H54 (cell line): ENCODE measurements at regions not wholly inside any gene's neighbourhood (a gene's known extent, or its start where the extent isn't known, plus 50 kb on each side); places are given as distances from the start of the nearest gene placed in this dataset.

Experiments
- DNase-seq: peaks from one replicate; pipeline ENCODE4 v3.0.0; 2011; ENCODE audit warnings: low spot score, mixed read lengths; ENCODE audit not compliant: insufficient read length
- FAIRE-seq: peaks from 3 replicates; lab custom pipeline; 2011; peaks lifted over from hg19 to GRCh38; lab: Jason Lieb, UNC
- POLR2A ChIP-seq: IDR thresholded peaks from 2 replicates; pipeline ENCODE4 v1.6.1; 2011; ENCODE audit warnings: low read depth, mild to moderate bottlenecking, low read length

DNA sequence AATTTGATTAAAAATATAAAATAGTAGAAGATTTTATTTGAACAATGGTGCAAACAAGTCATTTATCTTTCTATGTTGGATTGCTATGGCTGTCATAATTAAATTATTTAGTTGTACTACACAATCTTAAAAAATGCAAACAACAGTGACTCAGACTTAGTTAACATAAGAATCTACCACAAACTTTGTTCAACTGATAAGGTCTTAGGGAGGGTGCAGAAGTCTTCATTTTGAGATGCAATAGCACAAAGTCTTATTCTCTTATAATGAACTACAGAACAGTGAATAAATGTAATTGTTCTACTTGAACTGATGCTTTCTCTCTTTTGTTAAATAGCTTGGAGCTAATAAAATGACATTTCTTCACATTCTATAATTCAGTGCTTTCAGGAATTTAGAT lies 482.8 kb upstream of the NAALADL2 start:
- FAIRE-seq, result no peak
- no peak for TF ChIP-seq POLR2A
- no peak for DNase-seq

DNA sequence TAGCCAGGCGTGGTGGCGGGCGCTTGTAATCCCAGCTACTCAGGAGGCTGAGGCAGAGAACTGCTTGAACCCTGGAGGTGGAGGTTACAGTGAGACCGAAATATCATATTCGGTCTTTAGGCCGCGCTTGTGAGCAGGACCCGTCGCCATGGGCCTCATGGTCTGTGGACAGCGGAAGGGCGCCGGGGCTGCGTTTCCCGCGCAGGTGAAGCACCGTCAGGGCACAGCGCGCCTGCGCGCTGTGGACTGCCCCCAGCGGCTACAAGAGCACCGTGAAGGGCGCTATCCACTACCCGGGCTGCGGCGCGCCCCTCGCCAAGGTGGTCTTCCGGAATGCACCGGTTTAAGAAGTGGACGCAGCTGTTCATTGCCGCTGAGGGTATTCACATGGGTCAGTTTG lies 482.0 kb upstream of the NAALADL2 start:
- FAIRE-seq, result no peak

DNA sequence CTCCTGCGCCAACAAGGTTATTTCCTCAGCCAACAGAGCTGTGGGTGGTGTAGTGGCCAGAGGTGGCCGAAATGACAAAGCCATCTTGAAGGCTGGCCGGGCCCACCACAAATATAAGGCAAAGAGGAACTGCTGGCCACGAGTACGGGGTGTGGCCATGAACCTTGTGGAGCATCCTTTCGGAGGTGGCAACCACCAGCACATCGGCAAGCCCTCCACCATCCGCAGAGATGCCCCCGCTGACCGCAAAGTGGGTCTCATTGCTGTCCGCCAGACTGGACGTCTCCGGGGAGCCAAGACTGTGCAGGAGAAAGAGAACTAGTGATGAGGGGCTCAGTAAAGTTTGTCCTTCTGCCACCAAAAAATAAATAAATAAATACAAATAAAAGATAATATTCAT lies 481.4 kb upstream of the NAALADL2 start:
- TF ChIP-seq POLR2A, result no peak
- DNase-seq (no peak), FAIRE-seq (no peak)

More for the DNA sequence above, 482.0 kb upstream of the NAALADL2 start:
- TF ChIP-seq POLR2A, result no peak
- DNase-seq, result no peak

DNA sequence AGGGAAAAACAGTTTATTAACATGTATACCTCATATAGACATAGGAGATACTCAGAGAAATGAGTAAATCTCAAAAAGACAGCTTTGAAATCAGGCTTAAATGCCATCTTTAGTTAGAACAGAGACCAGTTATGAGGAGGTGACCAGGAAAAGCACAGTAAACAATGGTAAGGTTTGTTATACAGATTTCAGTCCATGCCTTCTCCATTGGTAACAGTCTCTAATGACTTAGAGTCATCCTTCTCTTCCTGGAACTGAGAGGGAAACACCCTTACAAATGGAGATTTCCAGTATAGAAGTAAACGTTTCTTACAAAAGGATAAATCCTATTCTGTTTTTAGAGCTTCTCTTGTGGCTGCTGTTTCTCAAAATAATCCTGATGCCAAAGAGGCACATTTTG lies 476.3 kb upstream of the NAALADL2 start:
- FAIRE-seq (no peak), DNase-seq (no peak)
- no peak for TF ChIP-seq POLR2A

DNA sequence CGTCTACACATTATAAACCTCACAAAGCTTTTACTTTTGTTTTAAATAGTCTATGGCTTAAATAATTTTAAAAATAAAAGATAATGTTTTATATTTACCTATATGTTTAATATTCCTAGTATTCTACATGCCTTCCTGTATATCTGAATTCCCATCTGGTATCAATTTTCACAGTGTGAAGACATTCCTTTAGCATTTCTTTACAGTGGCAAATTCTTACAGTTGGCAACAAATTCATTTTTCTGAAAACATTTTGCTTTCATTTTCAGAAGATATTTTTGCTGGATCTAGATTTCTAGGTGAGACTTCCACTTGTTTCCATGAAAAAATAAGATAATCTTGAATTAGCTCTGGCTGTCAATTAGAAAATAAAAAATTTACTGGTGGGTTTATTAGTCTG lies 471.4 kb upstream of the NAALADL2 start:
- DNase-seq (no peak), FAIRE-seq (no peak)
- no peak for TF ChIP-seq POLR2A

DNA sequence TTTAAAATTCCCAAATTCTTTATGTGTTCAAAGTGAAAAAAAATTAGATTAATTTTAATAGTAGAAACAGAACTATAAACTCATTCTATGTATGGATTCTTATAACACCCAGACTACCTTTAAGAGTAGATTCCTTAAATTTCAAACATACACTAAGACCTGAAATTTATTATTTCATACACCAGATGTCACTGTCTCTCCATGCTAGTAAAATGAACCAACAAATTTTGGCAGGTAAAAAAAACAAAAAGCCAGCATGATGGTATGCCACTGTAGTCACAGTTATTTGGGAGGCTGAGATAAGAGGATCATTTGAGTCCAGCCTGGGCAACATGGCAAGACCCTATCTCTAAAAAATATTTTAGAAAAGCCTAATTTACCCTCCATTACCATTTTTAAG lies 461.3 kb upstream of the NAALADL2 start:
- FAIRE-seq, result no peak
- TF ChIP-seq POLR2A, result no peak
- no peak for DNase-seq

DNA sequence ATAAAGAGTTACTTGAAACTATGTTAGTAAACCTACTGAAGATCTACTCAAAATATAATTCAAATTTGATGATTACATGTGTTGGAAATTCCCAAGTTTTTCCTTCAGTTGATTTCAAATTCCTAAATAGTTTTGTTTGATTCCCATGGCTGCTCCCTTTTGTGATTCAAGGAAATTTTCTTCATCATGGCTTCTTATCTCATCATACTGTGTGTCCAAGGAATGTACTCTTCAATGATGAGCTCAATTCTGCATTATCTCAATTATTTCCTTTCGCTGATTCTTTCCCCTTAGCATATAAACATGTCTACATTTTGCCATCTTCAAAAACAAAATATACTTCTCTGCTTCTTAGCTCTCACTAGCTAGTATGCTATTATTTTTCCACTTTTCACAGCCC lies 460.4 kb upstream of the NAALADL2 start:
- no peak for DNase-seq
- FAIRE-seq, result no peak
- no peak for TF ChIP-seq POLR2A

DNA sequence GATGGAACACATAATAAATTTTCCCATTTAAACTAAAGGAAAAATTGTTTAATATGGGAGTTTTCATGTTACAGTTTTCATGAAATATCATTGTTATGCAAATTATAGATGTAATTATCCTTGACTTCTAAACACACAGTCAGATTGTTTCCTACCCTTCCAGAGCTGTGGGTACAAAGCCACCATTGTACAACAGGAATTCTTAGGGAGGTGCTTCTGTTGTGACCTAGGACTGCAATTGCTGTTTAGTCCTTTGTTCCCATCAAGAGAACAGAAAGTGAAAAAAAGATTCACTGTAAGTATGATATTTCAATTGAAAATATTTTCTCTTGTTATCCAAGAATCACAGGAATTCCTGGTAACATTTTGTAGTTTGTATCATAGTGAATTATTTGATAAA lies 455.3 kb upstream of the NAALADL2 start:
- no peak for TF ChIP-seq POLR2A
- no peak for DNase-seq
- no peak for FAIRE-seq

DNA sequence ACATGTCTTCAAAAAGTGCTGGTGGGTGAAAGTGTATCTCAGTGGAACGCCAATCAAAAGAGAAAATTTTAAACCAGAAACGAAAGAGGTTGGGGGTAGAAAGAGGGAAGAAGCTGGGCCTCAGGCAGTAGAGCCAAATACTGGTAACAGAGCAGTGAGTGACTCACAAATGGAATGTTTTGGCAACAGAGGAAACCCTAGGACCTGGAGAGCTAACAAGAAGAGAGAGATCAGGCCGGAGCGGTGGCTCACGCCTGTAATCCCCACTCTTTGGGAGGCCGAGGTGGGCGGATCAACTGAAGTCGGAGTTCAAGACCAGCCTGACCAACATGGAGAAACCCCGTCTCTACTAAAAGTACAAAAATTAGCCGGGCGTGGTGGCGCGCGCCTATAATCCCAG lies 450.8 kb upstream of the NAALADL2 start:
- DNase-seq (no peak), FAIRE-seq (no peak)
- TF ChIP-seq POLR2A, result no peak

DNA sequence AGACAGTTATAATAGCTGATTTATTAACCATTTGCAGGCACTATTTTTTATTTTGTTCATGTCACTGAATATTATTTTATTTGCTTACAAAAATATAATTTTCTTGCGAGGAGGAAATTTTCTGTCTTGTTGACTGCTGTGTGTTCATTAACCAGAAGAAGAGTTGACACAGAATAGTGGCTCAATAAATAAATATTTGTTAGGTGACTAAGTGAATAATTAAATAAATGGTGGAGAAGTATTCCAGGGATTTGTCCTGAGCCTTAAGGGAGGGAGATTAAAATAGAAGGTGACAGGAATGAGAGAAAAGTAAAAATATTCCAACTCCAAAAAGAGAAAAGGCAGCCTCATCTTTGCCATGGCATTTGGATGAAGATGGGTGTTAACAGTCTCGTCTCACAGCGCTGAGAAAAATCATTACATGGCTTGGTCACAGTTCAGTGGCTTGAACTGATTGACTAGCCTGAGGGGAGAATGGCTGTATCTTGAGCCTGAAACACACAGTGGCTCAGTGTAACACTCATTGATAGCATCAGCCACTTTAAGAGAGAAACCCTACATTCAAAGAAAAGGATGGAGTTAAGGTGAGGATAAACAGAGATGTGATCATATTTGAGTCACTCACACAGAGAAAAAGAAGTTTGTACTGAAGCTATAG lies 449.9 kb upstream of the NAALADL2 start:
- DNase-seq (no peak), FAIRE-seq (no peak)
- TF ChIP-seq POLR2A, result no peak

DNA sequence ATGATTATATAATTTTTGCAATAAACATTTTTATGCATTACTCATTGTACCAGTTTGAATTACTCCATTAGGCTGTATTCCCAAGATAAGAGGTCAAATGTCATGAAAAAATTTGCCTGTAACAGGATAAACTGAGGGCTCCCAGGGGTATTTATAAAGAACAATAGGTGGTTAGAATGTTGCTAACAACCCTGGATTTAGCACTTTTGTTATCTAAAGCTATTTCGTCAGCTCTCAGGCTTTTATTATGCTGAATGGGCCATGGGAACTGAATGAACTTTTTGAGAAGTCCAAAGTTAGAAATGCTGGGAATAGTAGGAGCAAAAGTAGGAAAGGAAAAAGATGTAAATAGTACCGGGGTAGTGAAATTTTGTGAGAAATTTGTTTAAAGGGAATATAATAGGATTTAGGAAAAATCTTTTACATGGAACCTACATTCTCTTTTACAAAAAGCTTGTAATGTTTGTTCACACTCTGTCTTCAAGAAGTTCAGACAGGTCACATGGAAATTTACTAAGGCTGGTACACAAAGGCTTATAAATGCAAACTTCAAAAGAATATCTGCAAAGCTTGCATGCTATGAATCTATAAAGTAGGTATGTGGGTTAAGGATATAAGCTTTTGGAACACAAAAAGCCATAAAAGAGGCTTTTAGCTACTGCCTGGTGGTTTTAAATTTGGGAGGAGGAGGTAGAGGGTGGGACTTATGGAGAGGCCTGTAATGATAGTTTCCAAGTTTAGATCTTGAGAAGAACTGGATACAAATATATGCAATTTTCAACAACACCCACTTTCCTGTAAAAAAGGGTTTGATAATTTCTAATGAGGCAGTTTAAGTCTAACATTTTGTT lies 445.8 kb upstream of the NAALADL2 start:
- no peak for TF ChIP-seq POLR2A
- FAIRE-seq (no peak), DNase-seq (no peak)

DNA sequence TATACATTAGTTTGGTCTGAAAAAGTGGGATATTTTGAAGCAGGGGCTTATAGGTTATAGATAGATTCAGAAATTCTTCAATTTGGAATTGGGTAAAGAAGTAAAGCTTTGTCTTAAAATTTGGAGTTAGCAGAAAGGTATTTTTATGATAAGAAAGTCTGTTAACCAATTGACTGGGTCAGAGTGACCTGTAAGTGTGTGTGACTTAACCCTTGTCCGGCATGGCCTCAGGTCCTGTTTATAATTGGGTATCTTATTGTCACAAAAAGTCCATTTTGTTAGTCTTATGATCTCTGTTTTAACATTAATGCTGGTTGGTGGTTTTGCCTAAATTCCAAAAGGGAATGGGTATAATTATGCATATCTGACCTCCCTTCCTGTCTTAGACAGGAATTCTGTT lies 444.2 kb upstream of the NAALADL2 start:
- no peak for TF ChIP-seq POLR2A
- no peak for DNase-seq
- FAIRE-seq, result no peak

DNA sequence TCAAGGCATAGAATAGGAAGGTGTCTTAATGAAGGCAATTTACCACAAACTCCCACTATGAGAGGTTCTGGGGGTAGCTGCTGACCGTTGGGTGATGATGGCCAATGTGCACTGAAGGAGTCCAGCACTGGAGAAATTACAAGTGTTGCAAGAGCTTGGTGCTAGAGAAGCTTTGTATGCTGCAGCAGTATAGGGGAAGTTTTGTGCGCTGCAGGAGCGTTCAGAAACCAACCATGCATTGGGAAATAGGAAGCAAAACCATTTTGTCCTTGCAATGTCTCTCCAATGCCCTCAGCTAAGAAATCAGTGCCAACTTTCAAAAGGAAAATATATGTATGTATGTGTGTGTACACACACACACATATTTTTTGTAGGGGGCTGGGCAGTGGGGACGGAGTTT lies 441.6 kb upstream of the NAALADL2 start:
- FAIRE-seq (no peak), DNase-seq (no peak)

DNA sequence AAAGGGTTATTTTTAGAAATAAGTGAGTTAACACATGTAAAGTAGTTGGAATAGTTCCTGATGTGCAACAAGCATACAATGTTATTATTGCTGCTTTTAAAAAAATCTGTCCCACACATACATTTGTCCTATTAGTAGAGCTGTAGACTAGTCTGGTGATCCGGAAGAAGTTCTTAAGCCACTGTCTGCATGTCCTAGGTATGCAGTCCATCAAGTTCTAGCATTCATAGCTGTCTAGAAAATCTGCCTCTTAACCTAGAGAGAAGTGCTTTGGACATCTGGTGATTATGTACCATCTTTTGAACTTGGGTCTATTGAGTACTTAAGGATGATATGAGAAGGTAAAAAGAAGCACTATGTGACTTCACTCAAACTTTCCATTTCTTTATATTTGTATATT lies 439.9 kb upstream of the NAALADL2 start:
- DNase-seq (no peak), FAIRE-seq (no peak)
- no peak for TF ChIP-seq POLR2A

More for the DNA sequence above, 441.6 kb upstream of the NAALADL2 start:
- TF ChIP-seq POLR2A, result no peak

DNA sequence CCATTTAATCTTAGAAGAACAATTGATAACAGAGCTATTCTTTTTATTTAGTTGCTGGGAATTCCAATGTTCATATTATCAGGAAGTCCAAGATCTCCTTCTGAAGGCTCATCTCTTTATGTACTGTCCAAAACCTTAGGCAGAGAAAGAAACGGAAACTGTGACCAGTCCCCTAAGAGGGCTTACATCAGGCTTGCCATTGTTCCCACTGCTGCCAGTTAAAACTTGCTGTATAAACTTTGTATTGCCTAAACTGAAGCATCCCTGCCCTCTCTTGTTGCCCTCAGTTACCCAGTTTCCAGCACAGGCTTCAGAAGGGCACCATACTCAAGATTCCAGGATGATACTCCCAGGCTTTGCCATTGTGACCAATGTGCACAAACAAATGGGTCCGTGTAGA lies 435.2 kb upstream of the NAALADL2 start:
- DNase-seq (no peak), FAIRE-seq (no peak)
- TF ChIP-seq POLR2A, result no peak
